Peyer's patch (tissue), 4 donors: ENCODE measurements at regions not wholly inside any gene's neighbourhood (a gene's known extent, or its start where the extent isn't known, plus 50 kb on each side); places are given as distances from the start of the nearest gene placed in this dataset.
"Not testable (repeated sequence)": the region's sequence is repeated elsewhere in the genome, so short reads cannot be mapped to it uniquely, and the experiment has no call there.

Source experiments
- DNase-seq, 3 donors: peaks; one replicate each; pipeline ENCODE4 v3.0.0-alpha.2; 2017 to 2019
- H3K27ac ChIP-seq, 4 donors: fragments of 200-600 bp; sonication (generic); one replicate each; pipeline ENCODE4 v1.5.1; 2016 to 2019
- H3K27me3 ChIP-seq, 2 donors: fragments of 200-600 bp; sonication (generic); one replicate each; pipeline ENCODE4 v1.5.1; 2019
- H3K36me3 ChIP-seq, 3 donors: fragments of 200-600 bp; sonication (generic); one replicate each; pipeline ENCODE4 v1.5.1; 2016 to 2019
- H3K4me1 ChIP-seq, 4 donors: fragments of 200-600 bp; sonication (generic); one replicate each; pipeline ENCODE4 v1.5.1; 2016 to 2019
- H3K4me3 ChIP-seq, 4 donors: fragments of 200-600 bp; sonication (generic); 1 replicate in 3 of 4; 2 replicates in 1 of 4; pipeline ENCODE4 v1.5.1; 2016 to 2019; ENCODE audit warnings: mild to moderate bottlenecking in 1 of 4
- H3K9me3 ChIP-seq, 4 donors: fragments of 200-600 bp; sonication (generic); one replicate each; pipeline ENCODE4 v1.5.1; 2016 to 2019; ENCODE audit warnings: mild to moderate bottlenecking in 1 of 4
- POLR2A ChIP-seq, 2 donors: fragments of 450-650 bp; IDR thresholded peaks; one replicate each; pipeline ENCODE4 v1.5.1; 2017; ENCODE audit warnings: antibody characterized with exemption in 2 of 2, mild to moderate bottlenecking in 2 of 2, moderate library complexity in 2 of 2
- TF ChIP-seq, protein P1 (sequence below), 6 experiments: fragments of 450-650 bp in 4 of 6; fragments of 200-600 bp in 2 of 6; sonication (generic) in 1 of 6; IDR thresholded peaks; one replicate each; pipeline ENCODE4 v1.5.1; 2017 to 2019; ENCODE audit warnings: antibody characterized with exemption in 6 of 6, mild to moderate bottlenecking in 3 of 6, moderate library complexity in 1 of 6

- no peaks in the 10 kb centered on the region for H3K36me3 ChIP-seq
- TF ChIP-seq, protein P1, sequence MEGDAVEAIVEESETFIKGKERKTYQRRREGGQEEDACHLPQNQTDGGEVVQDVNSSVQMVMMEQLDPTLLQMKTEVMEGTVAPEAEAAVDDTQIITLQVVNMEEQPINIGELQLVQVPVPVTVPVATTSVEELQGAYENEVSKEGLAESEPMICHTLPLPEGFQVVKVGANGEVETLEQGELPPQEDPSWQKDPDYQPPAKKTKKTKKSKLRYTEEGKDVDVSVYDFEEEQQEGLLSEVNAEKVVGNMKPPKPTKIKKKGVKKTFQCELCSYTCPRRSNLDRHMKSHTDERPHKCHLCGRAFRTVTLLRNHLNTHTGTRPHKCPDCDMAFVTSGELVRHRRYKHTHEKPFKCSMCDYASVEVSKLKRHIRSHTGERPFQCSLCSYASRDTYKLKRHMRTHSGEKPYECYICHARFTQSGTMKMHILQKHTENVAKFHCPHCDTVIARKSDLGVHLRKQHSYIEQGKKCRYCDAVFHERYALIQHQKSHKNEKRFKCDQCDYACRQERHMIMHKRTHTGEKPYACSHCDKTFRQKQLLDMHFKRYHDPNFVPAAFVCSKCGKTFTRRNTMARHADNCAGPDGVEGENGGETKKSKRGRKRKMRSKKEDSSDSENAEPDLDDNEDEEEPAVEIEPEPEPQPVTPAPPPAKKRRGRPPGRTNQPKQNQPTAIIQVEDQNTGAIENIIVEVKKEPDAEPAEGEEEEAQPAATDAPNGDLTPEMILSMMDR (IDR thresholded peaks at IDR 0.05) = no peak
- no peak for TF ChIP-seq POLR2A (IDR thresholded peaks at IDR 0.05)
Observed at GRCh38 chr1:25122747-25123146, 109.6 kb downstream of the SYF2 start.

GRCh38 chr1:25120281-25120680, 112.0 kb downstream of the SYF2 start:
- Histone ChIP-seq H3K9me3 (no peaks in the 10 kb centered on the region), H3K4me3 (no peak overlapping the region), H3K27me3 (no peaks in the 10 kb centered on the region), H3K4me1 (no peaks in the 10 kb centered on the region), H3K36me3 (no peaks in the 10 kb centered on the region), H3K27ac (no peak overlapping the region)
- DNase-seq = no peak
- TF ChIP-seq, protein P1 (IDR thresholded peaks at IDR 0.05) = no peak
- no peak for TF ChIP-seq POLR2A (IDR thresholded peaks at IDR 0.05)

More at GRCh38 chr1:25122747-25123146, 109.6 kb downstream of the SYF2 start:
- H3K9me3 ChIP-seq = no peaks in the 10 kb centered on the region
- H3K27ac ChIP-seq = no peak overlapping the region
- no peak for DNase-seq
- H3K27me3 ChIP-seq = no peaks in the 10 kb centered on the region
- H3K4me3 ChIP-seq = no peak overlapping the region
- H3K4me1 ChIP-seq = no peaks in the 10 kb centered on the region

GRCh38 chr1:25118546-25118945, 113.8 kb downstream of the SYF2 start:
- no peak for DNase-seq
- no peaks in the 10 kb centered on the region for H3K9me3 ChIP-seq
- no peaks in the 10 kb centered on the region for H3K27me3 ChIP-seq
- no peaks in the 10 kb centered on the region for H3K36me3 ChIP-seq
- H3K27ac ChIP-seq = no peak overlapping the region
- TF ChIP-seq, protein P1 (IDR thresholded peaks at IDR 0.05) = no peak
- TF ChIP-seq POLR2A (IDR thresholded peaks at IDR 0.05) = no peak
- H3K4me1 ChIP-seq = no peaks in the 10 kb centered on the region
- H3K4me3 ChIP-seq = no peak overlapping the region

GRCh38 chr1:25117233-25117823, 115.0 kb downstream of the SYF2 start:
- Histone ChIP-seq H3K4me3 (no peak overlapping the region), H3K36me3 (no peaks in the 10 kb centered on the region), H3K4me1 (no peaks in the 10 kb centered on the region), H3K27ac (no peak overlapping the region), H3K27me3 (no peaks in the 10 kb centered on the region), H3K9me3 (no peaks in the 10 kb centered on the region)
- DNase-seq = peak in 2 of 3 donors; percentile 71 to 77
- TF ChIP-seq POLR2A (IDR thresholded peaks at IDR 0.05) = no peak
- TF ChIP-seq, protein P1 (IDR thresholded peaks at IDR 0.05) = peak in 4 of 6 experiments; percentile 19 to 62 (median 60)

DNA sequence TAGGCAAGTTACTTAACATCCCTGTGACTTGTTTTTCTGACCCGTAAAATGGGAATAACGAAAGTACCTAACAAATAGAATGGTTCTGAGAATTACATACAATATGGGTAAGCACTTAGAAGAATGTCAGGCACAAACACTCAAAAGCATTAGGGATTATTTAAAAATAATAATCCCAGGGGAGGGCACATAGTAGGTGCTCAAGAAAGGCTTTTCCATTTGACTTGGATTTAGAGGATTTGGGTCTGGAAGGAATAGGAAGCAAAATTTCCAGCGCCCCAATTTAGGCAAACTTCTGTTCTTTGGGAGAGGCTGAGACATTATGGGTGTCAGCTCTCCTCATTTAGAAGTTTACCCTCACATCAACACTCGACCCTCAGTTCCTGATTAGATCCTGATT, 115.5 kb downstream of the SYF2 start:
- Histone ChIP-seq H3K9me3 (no peaks in the 10 kb centered on the region), H3K4me1 (no peaks in the 10 kb centered on the region), H3K36me3 (no peaks in the 10 kb centered on the region), H3K27me3 (no peaks in the 10 kb centered on the region), H3K27ac (no peak overlapping the region), H3K4me3 (no peak overlapping the region)
- DNase-seq = no peak
- no peak for TF ChIP-seq POLR2A (IDR thresholded peaks at IDR 0.05)
- TF ChIP-seq, protein P1 (IDR thresholded peaks at IDR 0.05) = no peak

DNA sequence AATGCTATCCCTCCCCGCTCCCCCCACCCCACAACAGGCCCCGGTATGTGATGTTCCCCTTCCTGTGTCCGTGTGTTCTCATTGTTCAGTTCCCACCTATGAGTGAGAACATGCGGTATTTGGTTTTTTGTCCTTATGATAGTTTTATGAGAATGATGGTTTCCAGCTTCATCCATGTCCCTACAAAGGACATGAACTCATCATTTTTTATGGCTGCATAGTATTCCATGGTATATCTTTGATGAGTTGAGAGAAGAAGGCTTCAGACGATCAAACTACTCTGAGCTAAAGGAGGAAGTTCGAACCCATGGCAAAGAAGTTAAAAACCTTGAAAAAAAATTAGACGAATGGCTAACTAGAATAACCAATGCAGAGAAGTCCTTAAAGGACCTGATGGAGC, 116.2 kb downstream of the SYF2 start:
- H3K4me1 ChIP-seq, H3K27ac ChIP-seq, H3K36me3 ChIP-seq, H3K27me3 ChIP-seq, DNase-seq, H3K9me3 ChIP-seq, H3K4me3 ChIP-seq: not testable (repeated sequence)
